Hepatic stellate cell (primary cell): ENCODE measurements at regions not wholly inside any gene's neighbourhood (a gene's known extent, or its start where the extent isn't known, plus 50 kb on each side); places are given as distances from the start of the nearest gene placed in this dataset.
"Not testable (repeated sequence)": the region's sequence is repeated elsewhere in the genome, so short reads cannot be mapped to it uniquely, and the experiment has no call there.

Experiments used
- DNase-seq: peaks from one replicate; pipeline ENCODE4 v3.0.0; 2011; ENCODE audit warnings: low spot score

GRCh38 chr4:114249976-114250375, 270.5 kb upstream of the ARSJ start:
- no peak for DNase-seq

DNA sequence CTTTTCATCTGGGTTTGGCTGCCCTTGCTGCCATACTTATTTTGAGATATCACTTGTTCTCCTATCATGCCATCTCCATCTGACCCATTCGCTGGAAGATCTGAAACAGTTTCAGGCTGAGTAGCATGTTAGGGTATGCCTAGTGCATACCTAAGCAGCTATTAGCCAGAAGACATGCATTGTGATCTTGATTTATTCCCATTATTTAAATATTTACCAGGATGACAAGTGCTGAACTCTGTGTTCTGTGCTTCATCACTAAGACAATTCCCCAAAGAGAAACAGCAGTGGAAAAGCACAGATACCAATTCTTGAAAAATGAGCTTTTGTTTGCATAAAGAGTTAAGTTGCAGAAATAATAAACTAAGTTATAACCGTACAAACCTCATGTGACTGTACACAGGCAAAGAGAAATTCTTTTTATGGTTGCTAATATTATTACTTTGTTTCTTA, 271.0 kb upstream of the ARSJ start:
- no peak for DNase-seq

DNA sequence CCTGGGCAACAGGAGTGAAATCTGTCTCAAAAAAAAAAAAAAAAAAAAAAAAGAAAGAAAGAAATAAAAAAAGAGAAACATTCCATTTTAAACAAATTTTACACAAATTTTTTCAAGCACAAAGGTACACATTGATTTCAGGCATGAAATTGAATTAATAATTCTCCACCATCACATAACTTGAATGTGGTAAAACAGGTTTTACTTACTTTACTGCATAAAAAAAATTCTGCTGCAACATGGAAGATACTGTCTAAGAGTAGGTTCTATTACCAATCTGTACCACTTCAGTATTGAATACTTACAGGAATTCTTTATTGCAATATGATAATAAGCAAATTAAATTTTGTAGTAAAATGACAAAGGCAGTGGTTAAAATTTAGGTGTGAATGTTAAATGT, 271.6 kb upstream of the ARSJ start:
- DNase-seq: no peak

DNA sequence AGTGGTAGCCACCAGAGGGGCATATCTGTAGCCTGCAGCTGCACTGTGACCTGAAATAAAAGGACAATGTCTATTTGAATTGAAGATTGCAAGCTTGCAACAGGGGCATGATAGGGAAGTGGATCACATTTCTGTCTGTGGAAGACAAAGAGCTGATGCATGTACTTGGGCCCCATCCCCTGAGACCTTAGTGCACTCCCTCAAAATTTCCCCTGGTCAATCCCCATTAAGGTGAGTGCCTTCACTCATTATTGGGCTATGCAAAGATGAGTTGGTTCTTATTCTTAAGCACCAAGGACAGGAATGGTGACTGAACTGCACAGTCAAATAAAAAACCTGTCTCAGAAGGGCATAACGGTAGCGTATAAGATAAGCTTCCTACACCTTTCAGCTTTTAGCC, 273.1 kb upstream of the ARSJ start:
- no peak for DNase-seq

DNA sequence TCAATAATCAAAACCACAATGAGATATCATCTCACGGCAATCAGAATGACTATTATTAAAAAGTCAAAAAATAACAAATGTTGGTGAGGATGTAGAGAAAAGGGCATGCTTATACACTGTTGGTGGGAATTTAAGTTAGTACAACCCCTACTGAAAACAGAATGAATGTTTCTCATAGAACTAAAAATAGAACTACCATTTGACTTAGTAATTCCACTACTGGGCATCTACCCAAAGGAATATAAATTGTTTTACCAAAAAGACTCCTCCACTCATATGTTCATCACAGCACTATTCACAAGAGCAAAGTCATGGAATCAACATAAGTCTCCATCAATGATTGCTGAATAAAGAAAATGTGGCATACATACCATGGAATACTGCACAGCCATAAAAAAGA, 278.1 kb upstream of the ARSJ start:
- no peak for DNase-seq

- not testable (repeated sequence) for DNase-seq
These were observed 283.0 kb upstream of the ARSJ start for GRCh38 chr4:114262421-114262820.

GRCh38 chr4:114263233-114263632, 283.8 kb upstream of the ARSJ start:
- DNase-seq: no peak

- no peak for DNase-seq
These were observed 285.0 kb upstream of the ARSJ start for GRCh38 chr4:114264452-114264851.

- no peak for DNase-seq
These were observed 285.4 kb upstream of the ARSJ start for GRCh38 chr4:114264877-114265291.

GRCh38 chr4:114265342-114265741, 285.9 kb upstream of the ARSJ start:
- DNase-seq: no peak

DNA sequence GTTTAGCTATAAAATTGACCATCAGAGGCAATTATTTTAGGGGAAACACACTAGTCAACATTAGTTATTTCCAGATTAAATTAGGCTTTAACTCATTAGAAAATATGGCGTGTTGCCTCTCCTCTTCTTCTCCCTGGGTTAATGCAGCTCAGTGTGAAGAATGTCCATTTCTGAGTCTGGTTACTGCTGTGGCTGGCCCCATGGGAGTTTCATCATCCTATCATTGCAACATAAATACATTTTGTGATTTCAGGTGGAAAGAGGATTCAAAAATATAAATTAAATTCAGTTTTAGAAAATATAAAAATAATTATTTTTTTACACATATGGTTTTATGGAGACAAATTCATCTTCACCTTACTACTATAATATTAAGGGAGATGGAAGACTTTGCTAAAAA, 288.5 kb upstream of the ARSJ start:
- no peak for DNase-seq

- no peak for DNase-seq
These were observed 291.6 kb upstream of the ARSJ start for GRCh38 chr4:114271031-114271430.

GRCh38 chr4:114272226-114272625, 292.8 kb upstream of the ARSJ start:
- peak; percentile 4 for DNase-seq

DNA sequence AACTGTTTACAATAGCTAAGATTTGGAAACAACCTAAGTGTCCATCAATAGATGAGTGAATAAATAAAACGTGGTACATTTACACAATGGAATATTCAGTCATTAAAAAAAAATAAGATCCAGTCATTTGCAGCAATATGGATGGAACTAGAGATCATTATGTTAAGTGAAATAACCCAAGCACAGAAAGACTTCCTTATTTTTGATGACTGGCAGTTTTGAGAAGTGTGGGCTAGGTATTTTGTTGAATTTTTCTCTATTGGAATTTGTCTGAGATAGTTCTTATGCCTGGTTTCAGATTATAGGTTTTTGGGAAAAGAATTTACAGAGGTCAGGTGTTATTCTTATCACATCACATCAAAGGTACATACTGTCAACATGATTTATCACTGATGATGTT, 293.8 kb upstream of the ARSJ start:
- no peak for DNase-seq

GRCh38 chr4:114277690-114278089, 298.2 kb upstream of the ARSJ start:
- DNase-seq: no peak

DNA sequence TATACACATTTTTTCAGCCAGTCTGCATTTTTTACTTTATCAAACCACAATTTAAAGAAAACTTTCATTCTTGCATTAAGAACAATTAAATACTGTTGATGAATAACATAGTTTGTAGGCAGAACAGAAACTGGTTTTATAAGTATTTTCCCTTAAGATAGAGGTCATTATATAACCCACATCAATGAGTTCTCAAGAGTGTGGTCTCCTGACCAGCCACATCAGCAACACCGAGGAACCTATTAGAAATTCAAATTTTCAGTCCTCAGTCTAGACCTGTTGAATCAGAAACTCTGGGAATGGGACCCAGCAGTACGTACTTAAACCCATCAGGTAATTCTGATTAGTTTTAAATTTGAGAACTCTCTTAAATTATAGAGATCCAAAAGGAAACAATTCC, 299.6 kb upstream of the ARSJ start:
- no peak for DNase-seq

DNA sequence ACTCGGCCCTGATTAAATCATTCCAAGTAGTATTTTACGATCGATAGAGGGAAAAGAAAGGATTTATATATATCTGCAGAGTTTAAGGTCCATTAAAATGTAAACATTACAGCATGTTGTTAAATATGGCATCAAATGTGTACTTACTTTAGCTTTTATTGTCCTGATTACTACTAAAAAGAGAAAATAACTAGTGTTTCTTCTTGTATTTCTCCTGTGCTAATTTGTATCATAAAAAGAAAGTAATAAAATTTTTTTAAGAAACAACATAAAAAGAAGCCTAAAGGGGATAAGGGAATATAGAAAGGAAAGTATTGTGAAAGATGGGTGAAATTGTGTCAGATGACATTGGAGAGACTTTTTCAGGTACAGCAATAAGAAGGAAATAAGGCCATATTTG, 300.3 kb upstream of the ARSJ start:
- DNase-seq: no peak

DNA sequence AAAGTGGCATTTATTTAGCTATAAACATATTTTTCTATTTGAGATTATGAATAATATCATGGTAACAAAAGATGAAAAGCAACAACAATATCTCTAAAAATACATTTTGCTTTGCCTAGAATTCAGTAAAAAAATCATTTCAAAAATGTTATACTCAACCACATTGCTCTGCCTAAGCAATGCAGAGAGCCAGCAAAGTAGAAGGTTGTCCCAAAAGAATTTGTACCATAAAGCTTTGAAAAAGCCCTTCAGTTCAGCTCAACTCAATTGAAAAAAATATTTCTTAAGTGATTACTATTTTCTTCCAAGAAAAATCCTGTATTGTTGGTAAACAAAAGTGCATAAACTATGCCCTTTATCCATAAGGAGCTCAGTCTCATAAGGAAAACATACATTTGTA, 301.2 kb upstream of the ARSJ start:
- no peak for DNase-seq

- DNase-seq: no peak
These were observed 301.9 kb upstream of the ARSJ start for GRCh38 chr4:114281164-114281960.

- no peak for DNase-seq
These were observed 303.5 kb upstream of the ARSJ start for GRCh38 chr4:114282937-114283336.

GRCh38 chr4:114284629-114285028, 305.2 kb upstream of the ARSJ start:
- no peak for DNase-seq

- DNase-seq: no peak
These were observed 306.9 kb upstream of the ARSJ start for GRCh38 chr4:114286262-114286810.

- DNase-seq: no peak
These were observed 307.7 kb upstream of the ARSJ start for GRCh38 chr4:114287079-114287696.

DNA sequence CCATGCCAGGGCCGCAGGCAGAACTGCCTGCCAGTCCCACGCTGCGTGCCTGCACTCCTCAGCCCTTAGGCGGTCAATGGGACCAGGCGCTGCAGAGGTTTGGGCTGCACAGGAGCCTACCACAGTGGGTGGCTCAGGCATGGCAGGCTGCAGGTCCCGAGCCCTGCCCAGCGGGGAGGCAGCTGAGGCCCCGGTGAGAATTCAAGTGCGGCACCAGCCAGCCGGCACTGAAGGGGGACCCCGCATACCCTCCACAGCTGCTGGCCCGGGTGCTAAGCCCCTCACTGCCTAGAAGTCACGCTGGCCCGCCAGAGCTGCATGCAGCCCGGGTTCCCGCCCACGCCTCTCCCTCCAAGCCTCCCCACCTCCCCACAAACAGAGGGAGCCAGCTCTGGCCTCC, 302.5 kb upstream of the UGT8 start:
- no peak for DNase-seq
